Femur (tissue), 1 donor: ENCODE measurements at regions not wholly inside any gene's neighbourhood (a gene's known extent, or its start where the extent isn't known, plus 50 kb on each side); places are given as distances from the start of the nearest gene placed in this dataset.

Source experiments
- DNase-seq: peaks from one replicate; pipeline ENCODE4 v3.0.0-alpha.2; 2017

DNA sequence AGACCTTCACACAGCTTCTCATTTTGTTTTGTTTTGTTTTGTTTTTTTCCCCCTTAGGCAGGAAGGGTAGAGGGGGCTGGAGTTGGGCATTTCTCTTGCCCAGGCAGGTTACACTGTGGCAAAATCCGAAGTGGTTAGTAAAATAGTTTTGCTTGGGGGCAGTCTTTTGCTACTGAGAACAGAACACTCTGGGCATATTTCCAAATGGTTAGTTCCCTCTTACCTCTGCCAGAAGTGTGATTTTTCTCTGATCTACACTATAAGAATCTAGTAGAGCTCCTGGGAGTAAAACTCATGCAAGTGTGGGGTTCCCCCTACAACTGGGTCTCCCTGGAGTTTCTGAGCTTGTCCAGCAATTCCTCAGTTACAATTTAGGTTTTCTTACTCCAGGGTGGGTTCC, 61.7 kb downstream of the NPS start:
- DNase-seq: no peak

DNA sequence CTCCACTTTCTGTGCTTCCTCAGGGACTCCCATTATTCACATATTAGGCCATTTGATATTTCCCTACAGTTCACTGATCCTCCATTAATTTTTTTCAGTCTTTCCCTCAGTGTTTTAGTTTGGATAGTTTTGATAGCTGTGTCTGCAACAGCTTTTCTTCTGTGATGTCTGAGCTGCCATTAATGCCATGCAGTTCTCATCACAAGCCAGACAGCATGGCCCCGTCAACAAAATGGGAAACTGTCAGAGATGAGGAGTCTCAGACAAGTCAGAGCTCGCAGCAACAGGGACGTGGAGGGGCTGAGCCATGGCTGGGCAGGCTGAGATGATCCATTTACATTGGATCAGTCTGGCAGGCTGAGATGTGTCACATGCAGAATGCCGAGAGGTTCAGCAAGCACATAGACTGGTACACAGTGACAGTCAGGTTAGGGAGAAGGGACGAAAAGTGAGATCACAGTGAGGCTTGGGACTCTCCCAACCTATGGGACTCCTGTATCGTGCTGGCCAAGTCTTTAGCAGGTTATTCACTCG, 65.4 kb downstream of the NPS start:
- no peak for DNase-seq

DNA sequence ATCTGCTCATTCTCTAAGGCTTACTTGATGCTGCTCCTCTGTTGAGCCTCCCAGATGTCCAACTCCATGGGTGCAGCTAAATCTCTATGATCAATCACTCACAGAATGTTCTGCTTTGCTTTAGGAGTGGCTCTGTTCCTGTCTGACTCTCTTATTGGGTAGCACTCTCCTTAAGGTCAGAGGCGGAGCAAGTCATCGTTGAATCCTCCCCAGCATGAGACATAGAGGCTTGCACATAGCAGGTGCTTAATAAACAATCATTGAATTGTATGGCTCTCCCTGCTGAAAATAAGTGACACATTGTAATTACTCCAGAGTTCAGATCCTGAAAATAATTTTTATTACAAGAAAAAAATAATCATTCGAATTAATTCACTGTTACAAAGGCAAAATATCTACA, 69.7 kb downstream of the NPS start:
- no peak for DNase-seq

DNA sequence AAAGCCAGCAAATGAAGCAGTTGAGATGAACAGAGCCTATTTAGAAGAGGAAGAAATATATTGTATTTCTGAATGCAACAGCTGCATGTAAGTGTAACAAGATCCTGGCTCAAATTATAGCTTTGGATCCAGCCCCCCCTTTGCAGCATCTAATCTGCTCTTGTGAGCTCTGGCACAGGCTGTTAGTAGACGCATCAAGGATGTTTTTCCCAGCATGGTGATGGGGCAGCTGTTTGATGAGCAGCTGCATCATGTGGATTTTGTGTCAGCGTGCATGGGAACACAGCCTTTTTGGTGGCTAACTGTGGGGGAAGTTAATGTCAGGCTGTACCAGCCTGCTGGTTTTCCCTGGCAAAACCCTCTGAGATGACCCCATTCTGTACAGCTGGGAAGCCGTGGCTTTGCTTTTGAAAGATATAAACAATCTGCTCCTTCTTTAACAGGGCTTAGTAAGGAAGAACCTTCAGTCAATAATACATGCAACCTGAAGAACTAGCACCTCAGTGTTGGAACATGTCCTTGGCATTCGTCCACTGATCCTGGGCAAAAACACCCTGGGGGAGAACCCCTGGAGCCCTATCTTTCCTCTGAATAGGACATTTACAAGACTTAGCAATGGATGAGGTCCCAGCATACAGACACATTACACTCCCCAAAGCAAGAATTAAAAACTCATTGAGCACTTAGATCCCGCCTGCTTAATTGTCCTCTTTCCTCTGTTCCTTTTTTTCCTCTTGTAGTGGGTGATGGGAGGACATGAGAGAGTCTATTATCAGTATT, 70.6 kb downstream of the NPS start:
- DNase-seq: peak; percentile 77

DNA sequence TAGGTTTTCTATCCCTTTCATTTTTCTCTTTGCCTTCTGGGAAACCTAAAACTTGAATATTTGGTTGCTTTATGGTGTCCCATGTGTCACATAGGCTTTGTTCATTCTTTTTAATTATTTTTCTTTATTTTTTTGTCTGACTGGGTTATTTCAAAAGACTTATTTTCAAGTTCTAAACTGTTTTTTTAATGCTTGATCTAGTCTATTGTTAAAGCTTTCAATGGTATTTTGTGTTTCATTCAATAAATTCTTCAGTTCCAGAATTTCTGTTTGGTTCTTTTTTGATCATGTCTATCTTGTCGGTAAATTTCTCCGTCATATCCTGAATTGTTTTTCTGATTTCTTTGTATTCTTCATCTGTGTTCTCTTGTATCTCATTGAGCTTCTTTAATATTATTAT, 86.8 kb downstream of the NPS start:
- DNase-seq: no peak

DNA sequence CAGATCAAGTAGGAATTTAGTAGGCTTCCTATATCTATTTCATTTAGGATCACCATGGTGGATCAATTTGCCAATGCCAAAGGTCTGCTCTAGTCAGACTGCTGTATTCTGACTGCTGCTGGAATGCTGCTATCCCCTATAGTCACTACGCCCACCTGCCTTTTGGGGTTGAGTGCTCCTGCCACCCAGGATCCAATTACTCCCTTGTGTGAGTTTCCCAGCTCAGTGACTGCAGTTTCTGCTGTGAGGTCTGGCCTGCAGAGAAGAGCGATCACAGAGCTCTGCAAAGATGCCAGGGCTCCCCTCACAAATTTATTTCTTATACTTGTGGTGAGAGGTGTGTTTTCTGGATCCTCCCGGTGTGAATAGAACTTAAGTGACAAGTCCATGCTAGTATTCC, 88.1 kb upstream of the FOXI2 start:
- DNase-seq: no peak

DNA sequence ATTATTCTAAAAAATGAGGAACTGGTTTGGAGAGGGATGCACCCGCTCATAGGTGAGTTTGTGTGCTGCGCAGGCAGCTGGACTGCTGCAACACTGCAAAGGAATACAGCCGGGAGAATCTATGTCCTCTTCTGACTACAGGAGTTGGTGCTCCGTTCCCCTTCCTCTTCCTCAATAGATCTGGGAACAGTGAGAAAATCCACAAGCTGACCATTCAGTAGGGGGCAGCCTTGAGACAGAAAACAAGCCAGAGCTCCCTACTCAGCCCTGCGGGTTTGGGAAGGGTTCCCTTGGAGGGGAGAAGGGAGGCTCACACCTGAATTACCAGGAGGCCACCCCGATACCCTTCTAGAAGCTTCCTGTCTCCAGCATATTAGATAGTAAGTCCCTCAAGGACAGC, 87.3 kb upstream of the FOXI2 start:
- DNase-seq: no peak

DNA sequence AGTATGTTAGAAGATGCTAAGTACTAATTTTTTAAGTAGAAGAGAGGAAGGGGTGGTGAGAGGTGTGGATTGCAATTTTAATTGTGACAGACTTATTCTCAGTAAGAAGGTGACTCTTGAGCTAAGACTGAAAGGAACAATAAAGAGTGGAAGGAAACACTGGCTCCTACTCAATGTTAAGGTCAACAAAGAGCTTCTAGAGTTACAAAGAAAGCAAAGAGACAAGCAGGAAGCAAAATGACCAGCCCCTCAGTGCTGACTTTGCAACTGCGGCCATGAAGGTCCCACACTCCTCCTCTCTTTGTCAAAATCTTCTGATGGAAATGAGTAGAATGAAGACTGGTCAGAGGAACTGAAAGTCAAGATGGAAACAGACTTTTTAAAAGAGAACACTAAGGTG, 79.9 kb upstream of the FOXI2 start:
- no peak for DNase-seq

DNA sequence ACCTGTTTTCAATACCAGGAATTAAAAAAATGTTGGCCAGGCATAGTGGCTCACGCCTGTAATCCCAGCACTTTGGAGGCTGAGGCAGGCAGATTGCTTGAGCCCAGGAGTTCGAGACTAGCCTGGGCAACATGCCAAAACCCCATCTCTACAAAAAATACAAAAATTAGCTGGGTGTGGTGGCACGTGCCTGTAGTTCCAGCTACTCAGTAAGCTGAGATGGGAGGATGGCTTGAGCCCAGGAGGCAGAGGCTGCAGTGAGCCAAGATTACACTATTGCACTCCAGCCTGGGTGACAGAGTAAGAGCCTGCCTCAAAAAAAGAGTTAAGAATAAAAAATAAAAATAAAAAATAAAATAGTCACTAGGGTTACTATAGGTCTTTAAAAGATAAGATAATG, 60.6 kb upstream of the FOXI2 start:
- DNase-seq: peak; percentile 34

DNA sequence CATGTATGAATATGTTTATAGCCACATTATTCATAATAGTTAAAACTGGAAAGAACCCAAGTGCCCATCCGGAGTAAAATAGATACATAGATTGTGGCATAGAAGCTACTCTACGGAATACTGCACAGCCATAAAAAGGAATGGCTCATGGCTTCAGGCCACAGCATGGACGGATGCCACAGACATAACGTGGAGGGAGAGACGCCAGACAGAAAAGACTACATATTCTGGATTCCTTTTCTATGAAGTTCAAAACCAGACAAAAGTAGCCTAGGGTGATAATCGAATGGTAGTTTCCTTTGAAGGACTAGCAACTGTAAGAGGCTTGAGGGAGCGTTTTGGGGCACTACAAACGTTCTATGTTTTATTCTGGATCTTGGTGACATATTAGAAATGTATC, 58.9 kb upstream of the FOXI2 start:
- no peak for DNase-seq

DNA sequence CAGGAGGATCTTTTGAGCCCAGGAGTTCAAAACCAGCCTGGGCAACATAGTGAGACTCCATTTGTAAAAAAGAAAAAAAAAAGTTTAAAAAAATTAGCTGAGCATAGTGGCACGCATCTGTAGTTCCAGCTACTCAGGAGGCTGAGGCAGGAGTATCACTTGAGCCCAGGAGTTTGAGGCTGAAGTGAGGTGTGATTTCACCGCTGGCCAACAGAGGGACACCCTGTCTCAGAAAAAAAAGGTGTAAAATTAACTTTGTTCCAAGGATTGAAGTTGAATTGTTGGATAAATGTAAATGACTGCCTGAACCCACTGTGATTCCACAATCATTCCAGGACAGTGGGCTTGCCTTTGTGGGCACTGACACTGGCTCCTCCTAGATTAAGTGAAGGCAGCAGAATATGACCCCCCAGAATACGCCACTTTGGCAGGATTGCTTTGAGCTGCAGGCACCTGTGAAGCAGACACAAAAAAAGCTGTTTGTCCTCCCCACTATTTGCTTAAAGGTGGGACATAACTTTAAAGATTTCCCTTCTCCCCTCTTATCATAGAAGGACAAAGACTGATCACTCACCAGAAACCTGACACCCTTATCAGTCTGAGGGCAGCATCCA, 57.2 kb upstream of the FOXI2 start:
- DNase-seq: no peak
